A549 (cell line): ENCODE measurements at regions not wholly inside any gene's neighbourhood (a gene's known extent, or its start where the extent isn't known, plus 50 kb on each side); places are given as distances from the start of the nearest gene placed in this dataset.

Experiments
- CHD2 ChIP-seq: fragments of 150-350 bp; IDR thresholded peaks from 2 replicates; pipeline ENCODE4 v1.6.1; 2014; ENCODE audit warnings: low read length; ENCODE audit not compliant: partially characterized antibody
- EP300 ChIP-seq, 2 experiments: fragments of >200 bp; sonication (Bioruptor Twin); formaldehyde crosslinking; IDR thresholded peaks; 2 replicates in 1 of 2; 3 replicates in 1 of 2; pipeline ENCODE4 v1.6.1; 2016 to 2017
- PHF8 ChIP-seq: fragments of 200-600 bp; sonication (generic); IDR thresholded peaks from 2 replicates; pipeline ENCODE4 v1.6.1; 2016; ENCODE audit warnings: low read depth, mild to moderate bottlenecking, antibody characterized with exemption, moderate library complexity, borderline replicate concordance
- POLR2A ChIP-seq: IDR thresholded peaks from 2 replicates; pipeline ENCODE4 v1.6.1; 2012; ENCODE audit warnings: mild to moderate bottlenecking, low read length
- TF ChIP-seq, protein P1 (sequence below): fragments of >200 bp; sonication (Bioruptor Twin); formaldehyde crosslinking; IDR thresholded peaks from 3 replicates; pipeline ENCODE4 v1.5.1; 2016
- TF ChIP-seq, protein P2 (sequence below): fragments of >200 bp; sonication (Bioruptor Twin); formaldehyde crosslinking; IDR thresholded peaks from 3 replicates; pipeline ENCODE4 v1.6.1; 2016
- TF ChIP-seq, protein P3 (sequence below): IDR thresholded peaks from 2 replicates; pipeline ENCODE4 v1.6.1; 2012

DNA sequence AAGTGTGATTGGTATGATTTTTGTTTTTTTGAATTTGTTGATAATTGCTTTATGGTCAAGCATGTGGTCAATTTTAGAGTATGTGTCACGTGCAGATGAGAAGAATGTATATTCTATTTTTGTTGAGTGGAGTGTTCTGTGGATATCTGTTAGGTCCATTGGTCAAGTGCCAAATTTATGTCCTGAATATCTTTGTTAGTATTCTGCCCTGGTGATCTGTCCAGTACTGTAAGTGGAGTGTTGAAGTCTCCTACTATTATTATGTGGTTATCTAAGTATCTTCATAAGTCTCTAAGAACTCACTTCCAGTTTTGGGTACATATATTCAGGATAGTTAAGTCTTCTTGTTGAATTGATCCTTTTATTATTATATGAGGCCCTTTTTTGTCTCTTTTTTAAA lies 372.9 kb upstream of the MAOA start:
- TF ChIP-seq POLR2A, result no peak
- TF ChIP-seq, protein P1, sequence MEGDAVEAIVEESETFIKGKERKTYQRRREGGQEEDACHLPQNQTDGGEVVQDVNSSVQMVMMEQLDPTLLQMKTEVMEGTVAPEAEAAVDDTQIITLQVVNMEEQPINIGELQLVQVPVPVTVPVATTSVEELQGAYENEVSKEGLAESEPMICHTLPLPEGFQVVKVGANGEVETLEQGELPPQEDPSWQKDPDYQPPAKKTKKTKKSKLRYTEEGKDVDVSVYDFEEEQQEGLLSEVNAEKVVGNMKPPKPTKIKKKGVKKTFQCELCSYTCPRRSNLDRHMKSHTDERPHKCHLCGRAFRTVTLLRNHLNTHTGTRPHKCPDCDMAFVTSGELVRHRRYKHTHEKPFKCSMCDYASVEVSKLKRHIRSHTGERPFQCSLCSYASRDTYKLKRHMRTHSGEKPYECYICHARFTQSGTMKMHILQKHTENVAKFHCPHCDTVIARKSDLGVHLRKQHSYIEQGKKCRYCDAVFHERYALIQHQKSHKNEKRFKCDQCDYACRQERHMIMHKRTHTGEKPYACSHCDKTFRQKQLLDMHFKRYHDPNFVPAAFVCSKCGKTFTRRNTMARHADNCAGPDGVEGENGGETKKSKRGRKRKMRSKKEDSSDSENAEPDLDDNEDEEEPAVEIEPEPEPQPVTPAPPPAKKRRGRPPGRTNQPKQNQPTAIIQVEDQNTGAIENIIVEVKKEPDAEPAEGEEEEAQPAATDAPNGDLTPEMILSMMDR, result no peak
- TF ChIP-seq EP300 (IDR thresholded peaks at IDR 0.05), result no peak
- TF ChIP-seq PHF8, result no peak
- TF ChIP-seq, protein P2, sequence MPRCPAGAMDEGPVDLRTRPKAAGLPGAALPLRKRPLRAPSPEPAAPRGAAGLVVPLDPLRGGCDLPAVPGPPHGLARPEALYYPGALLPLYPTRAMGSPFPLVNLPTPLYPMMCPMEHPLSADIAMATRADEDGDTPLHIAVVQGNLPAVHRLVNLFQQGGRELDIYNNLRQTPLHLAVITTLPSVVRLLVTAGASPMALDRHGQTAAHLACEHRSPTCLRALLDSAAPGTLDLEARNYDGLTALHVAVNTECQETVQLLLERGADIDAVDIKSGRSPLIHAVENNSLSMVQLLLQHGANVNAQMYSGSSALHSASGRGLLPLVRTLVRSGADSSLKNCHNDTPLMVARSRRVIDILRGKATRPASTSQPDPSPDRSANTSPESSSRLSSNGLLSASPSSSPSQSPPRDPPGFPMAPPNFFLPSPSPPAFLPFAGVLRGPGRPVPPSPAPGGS, result no peak
- no peak for TF ChIP-seq CHD2
- TF ChIP-seq, protein P3, sequence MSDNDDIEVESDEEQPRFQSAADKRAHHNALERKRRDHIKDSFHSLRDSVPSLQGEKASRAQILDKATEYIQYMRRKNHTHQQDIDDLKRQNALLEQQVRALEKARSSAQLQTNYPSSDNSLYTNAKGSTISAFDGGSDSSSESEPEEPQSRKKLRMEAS, result no peak
